Progenitor cell of endocrine pancreas (in vitro differentiated cells): ENCODE measurements at regions not wholly inside any gene's neighbourhood (a gene's known extent, or its start where the extent isn't known, plus 50 kb on each side); places are given as distances from the start of the nearest gene placed in this dataset.
A peak's percentile ranks its signal among the peaks of the same experiment; 100 is the strongest.
"Not testable (repeated sequence)": the region's sequence is repeated elsewhere in the genome, so short reads cannot be mapped to it uniquely, and the experiment has no call there.

Experiments used
- DNase-seq: peaks from one replicate; pipeline ENCODE4 v3.0.0; 2021; ENCODE audit warnings: low spot score; ENCODE audit not compliant: unreplicated experiment
- H3K27ac Mint-ChIP-seq: 2 replicates; pipeline ENCODE4 v1.8.0; 2021; ENCODE audit warnings: mild to moderate bottlenecking, moderate library complexity, mixed read lengths
- H3K27me3 Mint-ChIP-seq: 2 replicates; pipeline ENCODE4 v1.8.0; 2021; ENCODE audit warnings: mixed read lengths
- H3K36me3 Mint-ChIP-seq: 2 replicates; pipeline ENCODE4 v1.8.0; 2022; ENCODE audit warnings: mixed read lengths; ENCODE audit not compliant: insufficient read depth
- H3K4me1 Mint-ChIP-seq: 2 replicates; pipeline ENCODE4 v1.8.0; 2021; ENCODE audit warnings: low read depth, mixed read lengths
- H3K4me3 Mint-ChIP-seq: 2 replicates; pipeline ENCODE4 v1.8.0; 2021; ENCODE audit warnings: low read depth, mild to moderate bottlenecking, moderate library complexity, mixed read lengths
- H3K9me3 Mint-ChIP-seq: 2 replicates; pipeline ENCODE4 v1.8.0; 2021; ENCODE audit warnings: low read depth, mixed read lengths
- TF ChIP-seq, protein P1 (sequence below): fragments of 200-600 bp; sonication (generic); IDR thresholded peaks from one replicate; pipeline ENCODE4 v1.5.0; 2021; ENCODE audit warnings: antibody characterized with exemption, mild to moderate bottlenecking; ENCODE audit not compliant: unreplicated experiment

DNA sequence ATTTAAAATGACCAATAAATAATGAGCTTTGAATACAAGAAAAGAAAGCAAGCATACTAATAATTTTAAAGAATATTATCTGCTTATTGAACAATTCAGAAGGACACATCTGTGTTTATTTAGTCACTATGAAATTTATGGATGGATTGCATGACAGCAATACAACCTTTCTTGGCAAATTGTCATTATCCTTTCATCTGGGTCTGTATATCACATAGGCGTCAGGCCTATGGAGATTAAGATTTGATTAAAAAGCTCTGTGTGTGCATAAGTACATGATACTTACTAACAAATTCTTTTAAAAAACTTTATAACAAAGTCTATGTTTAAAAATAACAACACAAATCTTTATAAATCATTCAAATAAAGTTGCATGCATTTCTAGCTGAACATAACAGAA lies 1394.4 kb downstream of the KHDRBS2 start:
- no peaks in the 10 kb centered on the region for H3K4me1 Mint-ChIP-seq
- TF ChIP-seq, protein P1, sequence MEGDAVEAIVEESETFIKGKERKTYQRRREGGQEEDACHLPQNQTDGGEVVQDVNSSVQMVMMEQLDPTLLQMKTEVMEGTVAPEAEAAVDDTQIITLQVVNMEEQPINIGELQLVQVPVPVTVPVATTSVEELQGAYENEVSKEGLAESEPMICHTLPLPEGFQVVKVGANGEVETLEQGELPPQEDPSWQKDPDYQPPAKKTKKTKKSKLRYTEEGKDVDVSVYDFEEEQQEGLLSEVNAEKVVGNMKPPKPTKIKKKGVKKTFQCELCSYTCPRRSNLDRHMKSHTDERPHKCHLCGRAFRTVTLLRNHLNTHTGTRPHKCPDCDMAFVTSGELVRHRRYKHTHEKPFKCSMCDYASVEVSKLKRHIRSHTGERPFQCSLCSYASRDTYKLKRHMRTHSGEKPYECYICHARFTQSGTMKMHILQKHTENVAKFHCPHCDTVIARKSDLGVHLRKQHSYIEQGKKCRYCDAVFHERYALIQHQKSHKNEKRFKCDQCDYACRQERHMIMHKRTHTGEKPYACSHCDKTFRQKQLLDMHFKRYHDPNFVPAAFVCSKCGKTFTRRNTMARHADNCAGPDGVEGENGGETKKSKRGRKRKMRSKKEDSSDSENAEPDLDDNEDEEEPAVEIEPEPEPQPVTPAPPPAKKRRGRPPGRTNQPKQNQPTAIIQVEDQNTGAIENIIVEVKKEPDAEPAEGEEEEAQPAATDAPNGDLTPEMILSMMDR = no peak
- H3K9me3 Mint-ChIP-seq = peaks cover 3% of the 10 kb centered on the region
- DNase-seq = no peak
- H3K27me3 Mint-ChIP-seq = no peaks in the 10 kb centered on the region
- no peak overlapping the region for H3K4me3 Mint-ChIP-seq
- H3K27ac Mint-ChIP-seq = no peak overlapping the region
- no peaks in the 10 kb centered on the region for H3K36me3 Mint-ChIP-seq

DNA sequence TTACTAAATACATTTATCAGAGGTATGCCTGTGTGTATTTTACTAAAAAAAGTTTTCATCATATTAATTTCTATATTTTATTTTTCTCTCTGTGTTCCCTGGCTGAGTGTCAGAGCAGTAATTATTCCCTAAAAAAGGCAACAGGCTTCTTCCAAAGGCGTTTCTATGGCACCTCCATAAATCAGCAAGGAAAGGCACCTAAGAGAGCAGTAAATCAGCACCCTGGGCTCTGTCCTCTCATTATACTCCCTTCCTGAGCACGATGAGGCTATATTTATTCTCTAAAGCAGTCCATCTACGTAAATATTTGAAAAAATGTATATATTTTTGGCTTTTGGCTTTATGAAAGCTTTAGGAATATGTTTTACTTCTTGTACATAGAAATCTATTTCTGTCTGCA lies 1408.6 kb downstream of the KHDRBS2 start:
- H3K4me1 Mint-ChIP-seq, DNase-seq, H3K4me3 Mint-ChIP-seq, H3K9me3 Mint-ChIP-seq, H3K27ac Mint-ChIP-seq, H3K27me3 Mint-ChIP-seq, H3K36me3 Mint-ChIP-seq: not testable (repeated sequence)

DNA sequence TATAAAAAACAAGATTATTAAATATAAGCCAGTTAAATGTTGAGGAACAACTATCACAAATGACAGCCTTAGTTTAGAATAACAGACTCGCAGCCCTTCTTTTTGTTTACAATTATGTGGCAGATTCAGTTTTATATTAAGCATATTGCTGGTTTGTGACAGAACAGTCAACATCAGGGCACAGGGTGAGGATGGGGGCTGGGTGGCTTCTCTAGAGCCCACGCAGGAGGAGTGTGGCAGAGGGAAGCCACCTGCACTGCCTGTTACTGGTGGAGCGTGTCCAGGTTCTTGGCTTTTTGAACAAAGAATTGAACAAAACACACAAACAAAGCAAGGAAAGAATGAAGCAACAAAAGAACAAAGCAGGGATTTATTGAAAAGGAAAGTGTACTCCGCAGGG lies 1415.2 kb downstream of the KHDRBS2 start:
- not testable (repeated sequence) for DNase-seq, H3K4me3 Mint-ChIP-seq, H3K27ac Mint-ChIP-seq, H3K4me1 Mint-ChIP-seq, H3K9me3 Mint-ChIP-seq, H3K27me3 Mint-ChIP-seq, H3K36me3 Mint-ChIP-seq

DNA sequence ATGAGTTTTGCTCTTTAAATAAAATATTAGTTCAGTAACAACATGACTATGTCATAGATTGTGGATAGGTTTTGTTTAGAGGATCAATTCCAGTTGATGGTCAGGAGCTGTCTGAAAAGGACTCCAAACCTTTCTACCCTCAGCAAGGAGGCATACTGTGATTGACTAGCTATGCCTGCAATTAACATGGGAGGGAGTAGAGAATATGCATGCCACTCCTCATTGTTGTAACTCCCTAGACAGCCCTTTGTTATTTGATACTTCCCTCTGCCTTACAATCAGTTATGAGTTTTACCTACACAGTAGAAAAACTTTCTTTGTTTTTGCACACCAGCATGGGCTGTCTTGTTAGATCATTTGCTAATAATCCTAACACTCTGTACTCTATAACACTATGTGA lies 1418.5 kb downstream of the KHDRBS2 start:
- no peaks in the 10 kb centered on the region for H3K4me1 Mint-ChIP-seq
- no peaks in the 10 kb centered on the region for H3K27me3 Mint-ChIP-seq
- TF ChIP-seq, protein P1 = no peak
- H3K27ac Mint-ChIP-seq = no peak overlapping the region
- no peak for DNase-seq
- H3K9me3 Mint-ChIP-seq = no peaks in the 10 kb centered on the region
- H3K4me3 Mint-ChIP-seq = no peak overlapping the region
- H3K36me3 Mint-ChIP-seq = no peaks in the 10 kb centered on the region

DNA sequence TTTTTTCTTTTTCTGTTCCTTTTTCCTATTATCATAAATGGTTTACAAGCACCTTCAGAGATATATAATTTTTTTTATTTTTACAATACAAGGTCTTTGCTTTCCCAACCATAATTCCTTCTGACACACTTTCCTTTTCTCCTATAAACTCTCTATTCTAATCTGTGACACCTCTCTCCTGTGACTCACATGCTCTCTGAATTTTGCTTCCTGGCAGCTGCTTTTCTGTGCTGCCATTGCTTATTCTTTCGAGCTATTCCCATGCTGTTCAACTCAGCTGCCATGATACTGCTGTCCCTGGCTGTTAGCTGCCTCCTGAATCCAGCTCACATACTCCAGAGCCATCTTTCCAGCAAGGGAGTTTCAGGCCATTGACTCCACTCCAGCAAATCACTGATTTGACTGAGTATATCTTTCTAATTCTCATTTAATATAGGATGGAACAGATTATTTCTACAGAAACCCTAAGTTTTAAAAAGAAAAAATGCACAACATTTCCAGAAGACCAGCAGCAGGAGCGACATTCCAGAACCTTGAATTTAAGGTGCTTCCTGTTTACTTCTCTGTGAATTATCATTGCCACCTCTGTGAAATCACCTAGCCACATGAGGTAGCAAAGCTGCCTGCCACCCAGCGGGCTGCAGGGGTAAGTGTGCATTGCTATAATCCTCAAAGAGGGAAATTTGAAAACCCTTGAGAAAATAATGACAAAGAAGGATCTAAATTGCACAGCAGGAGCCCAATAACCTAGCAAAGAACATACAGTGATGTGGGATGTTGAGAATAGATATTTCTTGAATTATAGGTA lies 1442.6 kb downstream of the KHDRBS2 start:
- not testable (repeated sequence) for H3K27ac Mint-ChIP-seq, H3K9me3 Mint-ChIP-seq, H3K4me3 Mint-ChIP-seq, H3K27me3 Mint-ChIP-seq, H3K4me1 Mint-ChIP-seq, H3K36me3 Mint-ChIP-seq
- DNase-seq = peak; percentile 21
- TF ChIP-seq, protein P1 = peak; percentile 57

DNA sequence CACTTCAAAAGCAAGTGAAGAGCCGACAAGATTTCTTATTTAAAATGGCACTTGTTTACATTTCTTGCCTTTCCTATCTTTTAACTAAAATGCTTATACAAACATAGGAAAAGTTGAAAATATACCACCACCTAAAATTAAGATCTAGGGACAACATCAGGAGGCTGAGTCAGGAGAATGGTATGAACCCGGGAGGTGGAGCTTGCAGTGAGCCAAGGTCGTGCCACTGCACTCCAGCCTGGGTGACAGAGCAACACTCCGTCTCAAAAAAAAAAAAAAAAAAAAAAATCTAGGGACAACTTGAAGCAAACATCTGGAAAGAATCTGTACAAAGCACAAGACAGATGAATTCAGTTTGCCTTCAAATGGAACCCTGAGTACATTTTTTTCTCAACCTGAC lies 1455.3 kb downstream of the KHDRBS2 start:
- H3K27me3 Mint-ChIP-seq, H3K9me3 Mint-ChIP-seq, H3K4me3 Mint-ChIP-seq, H3K36me3 Mint-ChIP-seq, H3K27ac Mint-ChIP-seq, DNase-seq, H3K4me1 Mint-ChIP-seq: not testable (repeated sequence)

DNA sequence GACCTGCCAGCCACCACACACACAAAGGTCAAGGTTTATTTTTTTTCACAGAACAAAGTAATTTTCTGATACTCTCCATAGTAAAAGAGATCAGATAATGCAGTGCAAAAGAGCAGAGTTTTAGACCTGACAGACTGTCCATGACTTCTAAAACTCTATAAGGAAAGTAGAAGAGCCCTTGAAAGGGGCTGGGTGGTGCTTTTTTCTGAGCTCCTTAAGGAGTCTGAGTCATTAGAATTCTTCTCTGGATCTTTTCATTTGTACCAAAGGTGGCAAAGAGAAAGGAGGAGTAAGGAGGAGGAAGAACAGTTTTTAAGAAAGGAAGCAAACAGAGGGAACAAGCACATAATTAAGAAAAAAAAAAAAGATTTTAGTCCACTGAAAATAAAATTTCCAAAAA lies 1463.4 kb downstream of the KHDRBS2 start:
- H3K4me3 Mint-ChIP-seq, DNase-seq, H3K27ac Mint-ChIP-seq, H3K27me3 Mint-ChIP-seq, H3K9me3 Mint-ChIP-seq, H3K36me3 Mint-ChIP-seq: not testable (repeated sequence)
- H3K4me1 Mint-ChIP-seq = peaks cover 13% of the 10 kb centered on the region

DNA sequence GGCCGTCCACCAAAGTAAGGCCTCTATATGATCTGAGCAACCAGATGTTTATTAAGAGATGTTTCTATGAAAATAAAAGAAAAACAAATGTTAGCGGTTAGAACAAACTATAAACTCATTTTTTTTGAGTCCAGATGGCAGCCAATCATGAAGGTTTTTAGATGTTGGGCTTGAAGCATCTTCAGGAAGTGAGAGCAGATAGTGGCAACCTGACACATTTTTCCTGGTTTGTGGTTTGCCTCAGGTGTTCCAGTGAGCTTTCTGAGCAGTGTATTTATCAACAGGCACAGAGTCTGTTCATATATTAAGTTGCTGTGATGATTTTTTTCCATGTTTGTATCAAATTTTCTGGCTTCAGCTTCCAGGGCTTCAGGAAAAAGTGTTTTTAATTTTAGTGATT lies 1468.0 kb downstream of the KHDRBS2 start:
- peaks cover 11% of the 10 kb centered on the region for H3K4me1 Mint-ChIP-seq
- not testable (repeated sequence) for DNase-seq, H3K27ac Mint-ChIP-seq, H3K9me3 Mint-ChIP-seq, H3K36me3 Mint-ChIP-seq, H3K4me3 Mint-ChIP-seq, H3K27me3 Mint-ChIP-seq

DNA sequence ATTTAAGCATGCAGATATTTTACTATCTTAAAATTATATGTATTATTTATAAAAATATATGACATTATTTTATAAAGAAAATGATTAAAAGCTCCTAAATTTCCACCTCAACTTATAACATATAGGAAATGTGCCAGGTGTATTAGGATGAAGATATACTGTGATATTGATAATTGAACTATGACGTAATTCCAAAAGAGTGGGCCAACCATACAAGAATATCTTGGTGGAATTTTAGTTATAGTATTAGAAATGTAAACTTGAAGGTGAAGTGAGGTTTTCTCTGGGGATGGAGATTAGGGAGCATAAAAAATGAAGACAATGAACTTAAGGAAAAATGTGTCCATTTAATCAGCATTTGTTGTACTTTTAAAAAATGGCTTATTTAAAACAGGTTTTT lies 1471.2 kb downstream of the KHDRBS2 start:
- not testable (repeated sequence) for H3K4me3 Mint-ChIP-seq, H3K27me3 Mint-ChIP-seq, DNase-seq, H3K36me3 Mint-ChIP-seq, H3K9me3 Mint-ChIP-seq, H3K4me1 Mint-ChIP-seq, H3K27ac Mint-ChIP-seq

DNA sequence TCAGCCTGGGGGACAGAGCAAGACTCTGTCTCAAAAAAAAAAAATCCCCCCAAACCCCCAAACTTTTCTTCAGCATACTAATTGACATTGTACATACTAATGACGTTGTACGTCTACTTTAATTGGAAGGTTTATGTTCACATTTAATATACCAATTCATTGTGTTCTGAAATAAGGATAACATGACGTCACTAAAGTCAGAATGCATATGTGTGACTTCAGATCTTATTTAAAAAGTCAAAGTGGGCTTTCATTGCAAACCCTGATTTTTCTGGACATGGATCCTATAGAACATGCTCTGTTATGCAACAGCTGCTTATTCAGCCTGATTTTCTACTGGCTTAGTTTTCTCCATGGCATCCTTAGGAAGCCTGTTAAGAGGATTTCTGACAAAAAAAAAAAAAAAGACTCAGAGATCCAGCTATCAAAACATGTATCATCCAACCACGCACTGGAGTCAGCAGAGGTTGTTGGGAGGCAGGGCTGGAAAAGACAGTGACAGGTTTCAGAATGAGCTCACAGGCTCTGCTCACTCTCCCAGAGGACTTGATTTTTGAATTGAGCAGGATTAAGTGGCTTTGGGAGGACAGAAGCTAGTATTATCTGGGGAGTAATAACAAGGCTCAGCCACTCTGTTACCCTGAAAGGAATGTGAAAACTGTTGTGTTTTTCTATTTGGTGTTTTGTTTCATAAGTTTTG lies 1472.0 kb downstream of the KHDRBS2 start:
- H3K9me3 Mint-ChIP-seq, H3K27me3 Mint-ChIP-seq, H3K36me3 Mint-ChIP-seq, H3K27ac Mint-ChIP-seq, DNase-seq, H3K4me1 Mint-ChIP-seq, H3K4me3 Mint-ChIP-seq: not testable (repeated sequence)
